HFFc6 (cell line): ENCODE measurements at regions not wholly inside any gene's neighbourhood (a gene's known extent, or its start where the extent isn't known, plus 50 kb on each side); places are given as distances from the start of the nearest gene placed in this dataset.
"Not testable (repeated sequence)": the region's sequence is repeated elsewhere in the genome, so short reads cannot be mapped to it uniquely, and the experiment has no call there.

Source experiments
- DNase-seq: peaks from one replicate; pipeline ENCODE4 v3.0.0-alpha.2; 2018
- H3K27ac Mint-ChIP-seq: 2 replicates; pipeline ENCODE4 v1.8.0; 2020; ENCODE audit warnings: mild to moderate bottlenecking, mixed read lengths
- H3K27me3 Mint-ChIP-seq: 2 replicates; pipeline ENCODE4 v1.8.0; 2021; ENCODE audit warnings: mild to moderate bottlenecking, moderate library complexity, mixed read lengths; ENCODE audit not compliant: insufficient read depth
- H3K36me3 Mint-ChIP-seq: 2 replicates; pipeline ENCODE4 v1.8.0; 2021; ENCODE audit warnings: low read depth, mixed read lengths
- H3K4me1 Mint-ChIP-seq: 2 replicates; pipeline ENCODE4 v1.8.0; 2020; ENCODE audit warnings: low read depth, mixed read lengths
- H3K4me3 Mint-ChIP-seq: 2 replicates; pipeline ENCODE4 v1.8.0; 2020; ENCODE audit warnings: mild to moderate bottlenecking, moderate library complexity, mixed read lengths
- H3K9me3 Mint-ChIP-seq: 2 replicates; pipeline ENCODE4 v1.8.0; 2020; ENCODE audit warnings: mild to moderate bottlenecking, mixed read lengths
- TF ChIP-seq, protein P1 (sequence below): fragments of 200-600 bp; sonication (generic); IDR thresholded peaks from 2 replicates; pipeline ENCODE4 v1.5.0; 2021; ENCODE audit warnings: antibody characterized with exemption, mild to moderate bottlenecking

DNA sequence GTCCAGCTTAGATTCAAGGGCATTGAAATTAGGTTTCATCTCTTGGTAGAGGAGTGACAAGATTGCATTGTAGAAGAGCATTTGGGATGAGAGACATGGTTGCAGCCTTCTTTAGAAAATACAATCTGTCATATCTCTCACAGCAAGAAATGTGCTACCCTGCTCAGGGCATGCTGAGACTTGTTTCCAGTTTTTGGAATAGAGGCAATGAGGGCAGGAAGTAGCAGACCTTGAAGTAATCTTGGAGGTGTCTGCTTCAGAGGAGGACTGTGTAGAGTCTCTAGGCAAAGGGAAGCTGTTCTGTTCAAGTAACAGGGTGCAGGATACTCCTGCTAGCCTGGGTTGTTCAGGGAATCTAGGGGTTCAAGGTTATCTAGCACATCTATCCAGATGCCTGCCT is 116.1 kb upstream of the ZNF827 start:
- no peak for DNase-seq
- H3K4me3 Mint-ChIP-seq = no peak overlapping the region
- H3K36me3 Mint-ChIP-seq = no peaks in the 10 kb centered on the region
- TF ChIP-seq, protein P1, sequence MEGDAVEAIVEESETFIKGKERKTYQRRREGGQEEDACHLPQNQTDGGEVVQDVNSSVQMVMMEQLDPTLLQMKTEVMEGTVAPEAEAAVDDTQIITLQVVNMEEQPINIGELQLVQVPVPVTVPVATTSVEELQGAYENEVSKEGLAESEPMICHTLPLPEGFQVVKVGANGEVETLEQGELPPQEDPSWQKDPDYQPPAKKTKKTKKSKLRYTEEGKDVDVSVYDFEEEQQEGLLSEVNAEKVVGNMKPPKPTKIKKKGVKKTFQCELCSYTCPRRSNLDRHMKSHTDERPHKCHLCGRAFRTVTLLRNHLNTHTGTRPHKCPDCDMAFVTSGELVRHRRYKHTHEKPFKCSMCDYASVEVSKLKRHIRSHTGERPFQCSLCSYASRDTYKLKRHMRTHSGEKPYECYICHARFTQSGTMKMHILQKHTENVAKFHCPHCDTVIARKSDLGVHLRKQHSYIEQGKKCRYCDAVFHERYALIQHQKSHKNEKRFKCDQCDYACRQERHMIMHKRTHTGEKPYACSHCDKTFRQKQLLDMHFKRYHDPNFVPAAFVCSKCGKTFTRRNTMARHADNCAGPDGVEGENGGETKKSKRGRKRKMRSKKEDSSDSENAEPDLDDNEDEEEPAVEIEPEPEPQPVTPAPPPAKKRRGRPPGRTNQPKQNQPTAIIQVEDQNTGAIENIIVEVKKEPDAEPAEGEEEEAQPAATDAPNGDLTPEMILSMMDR = no peak
- H3K27me3 Mint-ChIP-seq = peaks cover 2% of the 10 kb centered on the region; the same call in 1 of the 2 replicates
- H3K9me3 Mint-ChIP-seq = no peaks in the 10 kb centered on the region
- H3K4me1 Mint-ChIP-seq = peaks cover 47% of the 10 kb centered on the region
- no peak overlapping the region for H3K27ac Mint-ChIP-seq

DNA sequence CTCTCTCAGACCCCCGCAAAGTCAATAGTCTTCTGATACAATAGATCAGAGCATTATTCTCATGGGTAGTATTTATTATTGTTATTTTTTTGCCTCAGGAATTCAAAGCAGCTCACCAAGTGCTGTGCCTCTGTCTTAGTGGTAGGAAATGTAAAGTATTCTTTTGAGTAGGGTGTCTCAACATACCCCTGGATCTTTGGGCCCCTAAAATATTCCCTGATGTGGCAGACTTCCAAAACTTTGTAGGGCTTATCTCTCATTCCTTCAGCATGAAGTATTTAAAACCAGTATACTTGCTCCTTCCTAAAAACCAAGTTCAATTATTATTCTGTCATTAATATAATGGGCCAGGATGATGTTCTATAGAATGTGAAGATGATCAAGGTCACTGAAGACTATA is 115.3 kb upstream of the ZNF827 start:
- peaks cover 47% of the 10 kb centered on the region for H3K4me1 Mint-ChIP-seq
- no peak overlapping the region for H3K4me3 Mint-ChIP-seq
- H3K27me3 Mint-ChIP-seq = peaks cover 2% of the 10 kb centered on the region; the same call in 1 of the 2 replicates
- no peak overlapping the region for H3K27ac Mint-ChIP-seq
- H3K9me3 Mint-ChIP-seq = no peaks in the 10 kb centered on the region
- no peak for DNase-seq
- H3K36me3 Mint-ChIP-seq = 0 out of 2 replicates have a peak, but pooled peaks cover under 1% of the 10 kb centered on the region
- TF ChIP-seq, protein P1 = no peak

- TF ChIP-seq, protein P1 = no peak
- Mint-ChIP-seq H3K27me3 (peaks cover 2% of the 10 kb centered on the region; the same call in 1 of the 2 replicates), H3K27ac (peak overlapping the region; percentile 71), H3K36me3 (peaks cover 12% of the 10 kb centered on the region; the same call in 1 of the 2 replicates), H3K9me3 (no peaks in the 10 kb centered on the region; the same call in 1 of the 2 replicates), H3K4me3 (peak overlapping the region; percentile 62), H3K4me1 (peaks cover 47% of the 10 kb centered on the region)
- peak; percentile 66 for DNase-seq
These were observed 113.2 kb upstream of the ZNF827 start for GRCh38 chr4:146051728-146052391.

GRCh38 chr4:146051223-146051622 is 112.6 kb upstream of the ZNF827 start:
- H3K27ac Mint-ChIP-seq = peak overlapping the region; percentile 71
- peaks cover 47% of the 10 kb centered on the region for H3K4me1 Mint-ChIP-seq
- H3K4me3 Mint-ChIP-seq = peak overlapping the region; percentile 62
- peaks cover 2% of the 10 kb centered on the region; the same call in 1 of the 2 replicates for H3K27me3 Mint-ChIP-seq
- DNase-seq = no peak
- TF ChIP-seq, protein P1 = no peak
- no peaks in the 10 kb centered on the region; the same call in 1 of the 2 replicates for H3K9me3 Mint-ChIP-seq
- H3K36me3 Mint-ChIP-seq = peaks cover 12% of the 10 kb centered on the region; the same call in 1 of the 2 replicates

GRCh38 chr4:146049802-146050201 is 111.2 kb upstream of the ZNF827 start:
- Mint-ChIP-seq H3K36me3 (peaks cover 12% of the 10 kb centered on the region; the same call in 1 of the 2 replicates), H3K9me3 (no peaks in the 10 kb centered on the region; the same call in 1 of the 2 replicates), H3K27me3 (no peaks in the 10 kb centered on the region), H3K27ac (no peak overlapping the region), H3K4me3 (no peak overlapping the region), H3K4me1 (peaks cover 43% of the 10 kb centered on the region)
- no peak for DNase-seq
- TF ChIP-seq, protein P1 = no peak

DNA sequence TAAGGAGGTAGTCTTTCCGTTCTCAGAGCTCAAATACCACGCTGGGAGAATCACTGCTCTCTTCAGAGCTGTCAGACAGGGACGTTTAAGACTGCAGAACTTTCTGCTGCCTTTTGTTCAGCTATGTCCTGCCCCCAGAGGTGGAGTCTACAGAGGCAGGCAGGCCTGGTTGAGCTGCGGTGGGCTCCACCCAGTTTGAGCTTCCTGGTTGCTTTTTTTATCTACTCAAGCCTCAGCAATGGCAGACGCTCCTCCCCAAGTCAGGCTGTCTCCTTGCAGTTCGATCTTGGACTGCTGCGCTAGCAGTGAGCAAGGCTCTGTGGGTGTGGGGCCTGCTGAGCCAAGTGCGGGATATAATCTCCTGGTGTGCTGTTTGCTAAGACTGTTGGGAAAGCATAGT is 109.1 kb upstream of the ZNF827 start:
- Mint-ChIP-seq H3K36me3 (peaks cover 12% of the 10 kb centered on the region; the same call in 1 of the 2 replicates), H3K4me1 (peaks cover 23% of the 10 kb centered on the region)
- DNase-seq, H3K4me3 Mint-ChIP-seq, H3K27me3 Mint-ChIP-seq, H3K27ac Mint-ChIP-seq, H3K9me3 Mint-ChIP-seq: not testable (repeated sequence)
